GM21528 (cell line): ENCODE measurements at regions not wholly inside any gene's neighbourhood (a gene's known extent, or its start where the extent isn't known, plus 50 kb on each side); places are given as distances from the start of the nearest gene placed in this dataset.

Experiments used
- ATAC-seq: cut with Tn5 transposase; IDR thresholded peaks from one replicate; pipeline ENCODE4 v1.9.1; 2021; ENCODE audit warnings: mild to moderate bottlenecking, moderate library complexity; ENCODE audit not compliant: unreplicated experiment, low FRiP score

GRCh38 chr11:122358292-122358691 lies 242.3 kb upstream of the BLID start:
- no peak for ATAC-seq

GRCh38 chr11:122355968-122356367 lies 240.0 kb upstream of the BLID start:
- no peak for ATAC-seq

- no peak for ATAC-seq
Measured at GRCh38 chr11:122354025-122354697, 238.1 kb upstream of the BLID start.

- no peak for ATAC-seq
Measured at GRCh38 chr11:122353561-122353960, 237.5 kb upstream of the BLID start.

GRCh38 chr11:122348659-122349409 lies 232.8 kb upstream of the BLID start:
- no peak for ATAC-seq

GRCh38 chr11:122346006-122346405 lies 230.0 kb upstream of the BLID start:
- no peak for ATAC-seq

- ATAC-seq: no peak
Measured at GRCh38 chr11:122345586-122345985, 229.6 kb upstream of the BLID start.

- ATAC-seq: no peak
Measured at GRCh38 chr11:122344215-122344614, 228.2 kb upstream of the BLID start.

- ATAC-seq: no peak
Measured at GRCh38 chr11:122343210-122343609, 227.2 kb upstream of the BLID start.

- no peak for ATAC-seq
Measured at GRCh38 chr11:122342089-122342744, 226.2 kb upstream of the BLID start.

- no peak for ATAC-seq
Measured at GRCh38 chr11:122341477-122341876, 225.5 kb upstream of the BLID start.

- no peak for ATAC-seq
Measured at GRCh38 chr11:122340607-122341290, 224.7 kb upstream of the BLID start.

GRCh38 chr11:122339436-122340060 lies 223.5 kb upstream of the BLID start:
- no peak for ATAC-seq

- ATAC-seq: no peak
Measured at GRCh38 chr11:122337704-122338103, 221.7 kb upstream of the BLID start.

- ATAC-seq: no peak
Measured at GRCh38 chr11:122337241-122337640, 221.2 kb upstream of the BLID start.

- ATAC-seq: no peak
Measured at GRCh38 chr11:122336706-122337105, 220.7 kb upstream of the BLID start.

- ATAC-seq: no peak
Measured at GRCh38 chr11:122334546-122335339, 218.7 kb upstream of the BLID start.

- ATAC-seq: no peak
Measured at GRCh38 chr11:122333467-122333866, 217.5 kb upstream of the BLID start.

GRCh38 chr11:122331079-122331478 lies 215.1 kb upstream of the BLID start:
- ATAC-seq: no peak
